ENCODE measurements at regions not wholly inside any gene's neighbourhood (a gene's known extent, or its start where the extent isn't known, plus 50 kb on each side); places are given as distances from the start of the nearest gene placed in this dataset.

GRCh38 chr1:232263452-232263851, 366.5 kb downstream of the SIPA1L2 start:
- Histone ChIP-seq H3K56ac (ENCODE audit: extremely low read depth, insufficient read depth, low read length) (no peak overlapping the region), H4K91ac (ENCODE audit: insufficient read depth, low read depth, low read length) (no peak overlapping the region), H2AK5ac (ENCODE audit: low read depth, low read length) (no peak overlapping the region), H3K79me1 (ENCODE audit: low read depth in 1 of 2, low read length in 2 of 2) (no peaks in the 10 kb centered on the region), H3K4me2 (ENCODE audit: low read depth, low read length) (no peak overlapping the region), H2BK120ac (ENCODE audit: low read depth, low read length) (no peak overlapping the region), H3K4me1 (ENCODE audit: control insufficient read depth, insufficient read depth, low read length) (no peaks in the 10 kb centered on the region), H3K4ac (ENCODE audit: low read depth, low read length) (no peak overlapping the region), H4K20me1 (ENCODE audit: insufficient read depth, low read length) (no peaks in the 10 kb centered on the region), H2BK15ac (ENCODE audit: low read depth, low read length) (no peak overlapping the region), H3K4me3 (ENCODE audit: insufficient read depth, low read depth, low read length) (no peak overlapping the region), H3K36me3 (ENCODE audit: control insufficient read depth, insufficient read depth, low read length) (no peaks in the 10 kb centered on the region), H3K9me3 (ENCODE audit: control insufficient read depth, insufficient read depth, low read length) (no peaks in the 10 kb centered on the region), H3K27ac (ENCODE audit: insufficient read depth, low read length) (no peak overlapping the region), H2BK5ac (ENCODE audit: low read depth, low read length, poor library complexity, severe bottlenecking) (no peak overlapping the region), H3K18ac (ENCODE audit: low read depth, low read length) (no peak overlapping the region), H3K9me1 (ENCODE audit: insufficient read depth, low read length) (no peaks in the 10 kb centered on the region), H3K9ac (ENCODE audit: low read depth, low read length) (no peak overlapping the region), H2BK20ac (ENCODE audit: low read depth, low read length) (no peak overlapping the region), H4K5ac (ENCODE audit: low read depth, low read length) (no peak overlapping the region), H3K23ac (ENCODE audit: low read depth, low read length) (no peak overlapping the region), H2AFZ (replicated peaks; ENCODE audit: low read length, poor library complexity) (no peak overlapping the region), H2AK9ac (replicated peaks; ENCODE audit: low read depth, low read length, poor library complexity) (no peak overlapping the region), H4K8ac (ENCODE audit: low read depth in 2 of 2, low read length in 2 of 2) (no peak overlapping the region), H3K14ac (replicated peaks; ENCODE audit: low read depth, low read length) (no peak overlapping the region), H3K27me3 (ENCODE audit: control insufficient read depth, insufficient read depth, low read length) (peaks cover 7% of the 10 kb centered on the region)
- in situ Hi-C loops (cut with MboI; ENCODE audit: low sequenced_read_pairs) (no loop called here), dilution Hi-C loops (cut with HindIII; ENCODE audit: low sequenced_read_pairs, unreplicated experiment) (no loop called here), intact Hi-C loops (cut with micrococcal nuclease) (no loop called here)
- ATAC-seq (ENCODE audit: low read depth) = no peak
- CTCF ChIA-PET = no interaction called here
- WGBS, 2 experiments (ENCODE audit: extremely low coverage in 2 of 2, insufficient read length in 1 of 2) = no CpG with 5 or more reads among the region's 3 CpGs
- DNase-seq = no peak
- BruUV-seq (replicated peaks) = no TSS peak
- POLR2A ChIA-PET (ENCODE audit: unreplicated experiment) = no interaction called here
- no peak for TF ChIP-seq CEBPB (IDR thresholded peaks at IDR 0.05; ENCODE audit: low read depth, low read length)
- TF ChIP-seq MAZ (IDR thresholded peaks at IDR 0.05; ENCODE audit: borderline replicate concordance, low read depth, low read length) = no peak
- TF ChIP-seq SMC3 (IDR thresholded peaks at IDR 0.05; ENCODE audit: low read depth, low read length) = no peak
- TF ChIP-seq ELK1 (IDR thresholded peaks at IDR 0.05; ENCODE audit: borderline replicate concordance, low read depth, low read length) = no peak
- no peak for TF ChIP-seq MXI1 (IDR thresholded peaks at IDR 0.05; ENCODE audit: borderline replicate concordance, low read depth, low read length)
- no peak for TF ChIP-seq BHLHE40 (IDR thresholded peaks at IDR 0.05; ENCODE audit: low read depth, low read length)
- TF ChIP-seq MAFK (IDR thresholded peaks at IDR 0.05; ENCODE audit: low read depth, low read length) = no peak
- no peak for TF ChIP-seq USF2 (IDR thresholded peaks at IDR 0.05; ENCODE audit: low read depth, low read length)
- no peak for TF ChIP-seq RAD21 (IDR thresholded peaks at IDR 0.05; ENCODE audit: low read length)
- TF ChIP-seq RCOR1 (IDR thresholded peaks at IDR 0.05; ENCODE audit: insufficient replicate concordance, low read length) = no peak
- TF ChIP-seq POLR2A (IDR thresholded peaks at IDR 0.05; ENCODE audit: low read depth, low read length) = no peak
- no peak for TF ChIP-seq NFE2L2 (IDR thresholded peaks at IDR 0.05; ENCODE audit: low read depth, low read length)
- no peak for TF ChIP-seq RFX5 (IDR thresholded peaks at IDR 0.05; ENCODE audit: low read depth, low read length)
- no peak for TF ChIP-seq FOS (IDR thresholded peaks at IDR 0.05; ENCODE audit: low read depth, low read length)
- TF ChIP-seq CTCF (conservative IDR thresholded peaks at IDR 0.05; ENCODE audit: low read depth, low read length) = no peak
- no peak for TF ChIP-seq CHD1 (IDR thresholded peaks at IDR 0.05; ENCODE audit: low read depth, low read length)

All from IMR-90 (cell line).